Astrocyte (in vitro differentiated cells and primary cell): ENCODE measurements at regions not wholly inside any gene's neighbourhood (a gene's known extent, or its start where the extent isn't known, plus 50 kb on each side); places are given as distances from the start of the nearest gene placed in this dataset.

ENCODE experiments used
- DNase-seq: peaks from one replicate; pipeline ENCODE4 v3.0.0-alpha.2; 2010; ENCODE audit warnings: low read depth
- FAIRE-seq: peaks from 2 replicates; lab custom pipeline; 2011; peaks lifted over from hg19 to GRCh38; lab: Jason Lieb, UNC
- H2AFZ ChIP-seq: 2 replicates; pipeline ENCODE4 v1.6.0; 2012; ENCODE audit warnings: low read depth, low read length, inconsistent platforms
- H3K27ac ChIP-seq: 2 replicates; pipeline ENCODE4 v1.5.1; 2011; ENCODE audit warnings: low read depth, low read length, inconsistent platforms
- H3K27me3 ChIP-seq: 2 replicates; pipeline ENCODE4 v1.6.0; 2011; ENCODE audit warnings: low read length, inconsistent platforms; ENCODE audit not compliant: insufficient read depth
- H3K36me3 ChIP-seq: 2 replicates; pipeline ENCODE4 v1.5.1; 2011; ENCODE audit warnings: low read length, inconsistent platforms; ENCODE audit not compliant: insufficient read depth
- H3K4me1 ChIP-seq: 2 replicates; pipeline ENCODE4 v1.5.1; 2011; ENCODE audit warnings: low read length, inconsistent platforms; ENCODE audit not compliant: insufficient read depth
- H3K4me2 ChIP-seq: 2 replicates; pipeline ENCODE4 v1.6.0; 2012; ENCODE audit warnings: low read length, inconsistent platforms
- H3K4me3 ChIP-seq: 2 replicates; pipeline ENCODE4 v1.5.1; 2011; ENCODE audit warnings: low read depth, mild to moderate bottlenecking, low read length, inconsistent platforms; ENCODE audit not compliant: insufficient read depth
- H3K79me2 ChIP-seq: 2 replicates; pipeline ENCODE4 v1.6.0; 2012; ENCODE audit warnings: mild to moderate bottlenecking, low read length, inconsistent platforms; ENCODE audit not compliant: insufficient read depth
- H3K9ac ChIP-seq: 2 replicates; pipeline ENCODE4 v1.6.0; 2012; ENCODE audit warnings: mild to moderate bottlenecking, low read length, inconsistent platforms
- H3K9me3 ChIP-seq: 2 replicates; pipeline ENCODE4 v1.5.1; 2012; ENCODE audit warnings: low read depth, mild to moderate bottlenecking, low read length, inconsistent platforms; ENCODE audit not compliant: insufficient read depth
- H4K20me1 ChIP-seq: 2 replicates; pipeline ENCODE4 v1.6.0; 2012; ENCODE audit warnings: low read length, inconsistent platforms; ENCODE audit not compliant: insufficient read depth
- H3K27ac Mint-ChIP-seq: one replicate; pipeline ENCODE4 v1.8.0; 2021; ENCODE audit warnings: mild to moderate bottlenecking, mixed read lengths; ENCODE audit not compliant: unreplicated experiment
- H3K27me3 Mint-ChIP-seq: one replicate; pipeline ENCODE4 v1.8.0; 2021; ENCODE audit warnings: low read depth, mixed read lengths; ENCODE audit not compliant: unreplicated experiment
- H3K36me3 Mint-ChIP-seq: one replicate; pipeline ENCODE4 v1.8.0; 2021; ENCODE audit warnings: low read depth, mixed read lengths; ENCODE audit not compliant: unreplicated experiment
- H3K4me1 Mint-ChIP-seq: one replicate; pipeline ENCODE4 v1.8.0; 2021; ENCODE audit warnings: low read depth, mixed read lengths; ENCODE audit not compliant: unreplicated experiment
- H3K4me3 Mint-ChIP-seq: one replicate; pipeline ENCODE4 v1.8.0; 2021; ENCODE audit warnings: mild to moderate bottlenecking, moderate library complexity, mixed read lengths; ENCODE audit not compliant: unreplicated experiment
- H3K9me3 Mint-ChIP-seq: one replicate; pipeline ENCODE4 v1.8.0; 2021; ENCODE audit warnings: mild to moderate bottlenecking, mixed read lengths; ENCODE audit not compliant: unreplicated experiment
- CTCF ChIP-seq: IDR thresholded peaks from 2 replicates; pipeline ENCODE4 v1.5.1; 2011; ENCODE audit warnings: low read depth, mild to moderate bottlenecking, inconsistent platforms, low read length, moderate library complexity; ENCODE audit not compliant: insufficient read depth
- EZH2 ChIP-seq: IDR thresholded peaks from 2 replicates; pipeline ENCODE4 v1.6.1; 2012; ENCODE audit warnings: mild to moderate bottlenecking, low read length, inconsistent platforms; ENCODE audit not compliant: insufficient read depth

- no peak for DNase-seq
- Mint-ChIP-seq H3K36me3 (no peaks in the 10 kb centered on the region), H3K27ac (no peak overlapping the region), H3K27me3 (peaks cover 81% of the 10 kb centered on the region), H3K9me3 (peaks cover 2% of the 10 kb centered on the region), H3K4me3 (no peak overlapping the region), H3K4me1 (no peaks in the 10 kb centered on the region)
- no peaks in the 10 kb centered on the region for H4K20me1 ChIP-seq
- no peaks in the 10 kb centered on the region for H3K9me3 ChIP-seq
- no peak for TF ChIP-seq CTCF
- no peak for TF ChIP-seq EZH2
- no peaks in the 10 kb centered on the region for H3K79me2 ChIP-seq
- FAIRE-seq, result no peak
- H3K27me3 ChIP-seq, result no peaks in the 10 kb centered on the region
- no peaks in the 10 kb centered on the region for H3K36me3 ChIP-seq
- H2AFZ ChIP-seq, result no peak overlapping the region
- H3K9ac ChIP-seq, result no peak overlapping the region
- H3K27ac ChIP-seq, result no peak overlapping the region
- H3K4me2 ChIP-seq, result no peak overlapping the region
- no peak overlapping the region for H3K4me3 ChIP-seq
- H3K4me1 ChIP-seq, result no peaks in the 10 kb centered on the region
These were observed 170.4 kb upstream of the ZC3H12A start for GRCh38 chr1:37303884-37304574.

- Histone ChIP-seq H3K4me1 (no peaks in the 10 kb centered on the region), H4K20me1 (no peaks in the 10 kb centered on the region), H3K27me3 (no peaks in the 10 kb centered on the region), H3K9ac (no peak overlapping the region), H3K36me3 (no peaks in the 10 kb centered on the region), H3K4me3 (no peak overlapping the region), H3K9me3 (no peaks in the 10 kb centered on the region), H3K4me2 (no peak overlapping the region), H3K79me2 (no peaks in the 10 kb centered on the region), H2AFZ (no peak overlapping the region), H3K27ac (no peak overlapping the region)
- Mint-ChIP-seq H3K4me1 (no peaks in the 10 kb centered on the region), H3K27me3 (peaks cover 79% of the 10 kb centered on the region), H3K4me3 (no peak overlapping the region), H3K9me3 (peaks cover 2% of the 10 kb centered on the region), H3K36me3 (peaks cover 2% of the 10 kb centered on the region), H3K27ac (no peak overlapping the region)
- no peak for TF ChIP-seq EZH2
- no peak for TF ChIP-seq CTCF
- DNase-seq (no peak), FAIRE-seq (no peak)
These were observed 169.3 kb upstream of the ZC3H12A start for GRCh38 chr1:37305108-37305507.

GRCh38 chr1:37305841-37306240 is 168.5 kb upstream of the ZC3H12A start:
- Histone ChIP-seq H2AFZ (no peak overlapping the region), H4K20me1 (no peaks in the 10 kb centered on the region), H3K79me2 (no peaks in the 10 kb centered on the region), H3K4me3 (no peak overlapping the region), H3K9ac (no peak overlapping the region), H3K27me3 (no peaks in the 10 kb centered on the region), H3K27ac (no peak overlapping the region), H3K9me3 (no peaks in the 10 kb centered on the region), H3K4me2 (no peak overlapping the region), H3K4me1 (no peaks in the 10 kb centered on the region), H3K36me3 (no peaks in the 10 kb centered on the region)
- peaks cover 76% of the 10 kb centered on the region for H3K27me3 Mint-ChIP-seq
- TF ChIP-seq CTCF (no peak), EZH2 (no peak)
- no peak overlapping the region for H3K27ac Mint-ChIP-seq
- no peaks in the 10 kb centered on the region for H3K4me1 Mint-ChIP-seq
- peaks cover 2% of the 10 kb centered on the region for H3K9me3 Mint-ChIP-seq
- DNase-seq (no peak), FAIRE-seq (no peak)
- no peak overlapping the region for H3K4me3 Mint-ChIP-seq
- H3K36me3 Mint-ChIP-seq, result peaks cover 2% of the 10 kb centered on the region
